Cardiac muscle cell (in vitro differentiated cells and primary cell): ENCODE measurements at regions not wholly inside any gene's neighbourhood (a gene's known extent, or its start where the extent isn't known, plus 50 kb on each side); places are given as distances from the start of the nearest gene placed in this dataset.

Experiments
- DNase-seq, 2 donors: peaks; one replicate each; pipeline versions ENCODE4 v3.0.0 to v3.0.0-alpha.2; 2010 to 2017; ENCODE audit warnings: low read depth in 1 of 2, low spot score in 1 of 2
- H3K27ac ChIP-seq: fragments of 200-600 bp; sonication (generic); 2 replicates; pipeline ENCODE4 v1.5.1; 2016
- H3K27me3 ChIP-seq: fragments of 200-600 bp; sonication (generic); 2 replicates; pipeline ENCODE4 v1.6.0; 2016; ENCODE audit warnings: control low read depth
- H3K36me3 ChIP-seq: fragments of 200-600 bp; sonication (generic); 2 replicates; pipeline ENCODE4 v1.5.1; 2016; ENCODE audit warnings: control low read depth
- H3K4me1 ChIP-seq: fragments of 200-600 bp; sonication (generic); 2 replicates; pipeline ENCODE4 v1.8.1; 2017; ENCODE audit warnings: low read depth, mild to moderate bottlenecking, mixed run types
- H3K4me3 ChIP-seq: fragments of 200-600 bp; sonication (generic); 2 replicates; pipeline ENCODE4 v1.5.1; 2016; ENCODE audit warnings: mild to moderate bottlenecking
- H3K9me3 ChIP-seq: fragments of 200-600 bp; sonication (generic); 2 replicates; pipeline ENCODE4 v1.5.1; 2017; ENCODE audit warnings: low read depth, mild to moderate bottlenecking, control low read depth
- CTCF ChIP-seq: IDR thresholded peaks from 2 replicates; pipeline ENCODE4 v1.5.1; 2012; ENCODE audit warnings: low read depth, mild to moderate bottlenecking, low read length

GRCh38 chr5:53376853-53377252, 103.6 kb upstream of the FST start:
- H3K9me3 ChIP-seq = no peaks in the 10 kb centered on the region
- no peak for DNase-seq
- H3K36me3 ChIP-seq = no peaks in the 10 kb centered on the region
- no peak overlapping the region for H3K27ac ChIP-seq
- no peak for TF ChIP-seq CTCF
- H3K4me1 ChIP-seq = no peaks in the 10 kb centered on the region
- no peaks in the 10 kb centered on the region for H3K27me3 ChIP-seq
- no peak overlapping the region for H3K4me3 ChIP-seq

- no peaks in the 10 kb centered on the region for H3K36me3 ChIP-seq
- no peaks in the 10 kb centered on the region for H3K9me3 ChIP-seq
- H3K4me1 ChIP-seq = no peaks in the 10 kb centered on the region
- no peak for TF ChIP-seq CTCF
- H3K4me3 ChIP-seq = no peak overlapping the region
- no peaks in the 10 kb centered on the region for H3K27me3 ChIP-seq
- no peak for DNase-seq
- no peak overlapping the region for H3K27ac ChIP-seq
These were observed 102.2 kb upstream of the FST start for GRCh38 chr5:53378190-53378589.

GRCh38 chr5:53378590-53379247, 101.7 kb upstream of the FST start:
- Histone ChIP-seq H3K9me3 (no peaks in the 10 kb centered on the region), H3K4me1 (no peaks in the 10 kb centered on the region), H3K27ac (no peak overlapping the region), H3K36me3 (no peaks in the 10 kb centered on the region), H3K27me3 (no peaks in the 10 kb centered on the region), H3K4me3 (no peak overlapping the region)
- DNase-seq = peak in 1 of 2 donors; percentile 69
- TF ChIP-seq CTCF = no peak

- Histone ChIP-seq H3K4me3 (no peak overlapping the region), H3K9me3 (no peaks in the 10 kb centered on the region), H3K27me3 (no peaks in the 10 kb centered on the region), H3K4me1 (no peaks in the 10 kb centered on the region), H3K27ac (no peak overlapping the region), H3K36me3 (no peaks in the 10 kb centered on the region)
- TF ChIP-seq CTCF = no peak
- DNase-seq = no peak
These were observed 94.1 kb upstream of the FST start for GRCh38 chr5:53386341-53386740.

- Histone ChIP-seq H3K27me3 (no peaks in the 10 kb centered on the region), H3K36me3 (no peaks in the 10 kb centered on the region), H3K27ac (no peak overlapping the region), H3K9me3 (no peaks in the 10 kb centered on the region), H3K4me3 (no peak overlapping the region), H3K4me1 (no peaks in the 10 kb centered on the region)
- TF ChIP-seq CTCF = no peak
- DNase-seq = no peak
These were observed 91.3 kb upstream of the FST start for GRCh38 chr5:53389093-53389492.
